SK-N-SH treated with all-trans-retinoic acid at 6 μM for 48 hours (cell line): ENCODE measurements at regions not wholly inside any gene's neighbourhood (a gene's known extent, or its start where the extent isn't known, plus 50 kb on each side); places are given as distances from the start of the nearest gene placed in this dataset.

Experiments
- ATAC-seq: fragments of 200-7000 bp; cut with Tn5 transposase; 3 replicates; pipeline ENCODE4 v1.9.1; 2020; ENCODE audit warnings: mild to moderate bottlenecking, moderate library complexity
- BACH2 ChIP-seq: fragments of 250-450 bp; sonication (Bioruptor Pico); IDR thresholded peaks from 2 replicates; pipeline ENCODE4 v1.9.0; 2021; ENCODE audit warnings: mild to moderate bottlenecking, borderline replicate concordance
- CSDC2 ChIP-seq: fragments of 250-450 bp; sonication (Bioruptor Pico); IDR thresholded peaks from 2 replicates; pipeline ENCODE4 v1.5.0; 2020; ENCODE audit warnings: mild to moderate bottlenecking, moderate library complexity
- CSRNP3 ChIP-seq: fragments of 250-450 bp; sonication (Bioruptor Pico); IDR thresholded peaks from 2 replicates; pipeline ENCODE4 v1.5.1; 2021; ENCODE audit warnings: mild to moderate bottlenecking, moderate library complexity
- ESRRG ChIP-seq: fragments of 250-450 bp; sonication (Bioruptor Pico); IDR thresholded peaks from 2 replicates; pipeline ENCODE4 v1.6.1; 2021; ENCODE audit warnings: mild to moderate bottlenecking
- GLIS3 ChIP-seq: fragments of 250-450 bp; sonication (Bioruptor Pico); IDR thresholded peaks from 2 replicates; pipeline ENCODE4 v1.5.0; 2020; ENCODE audit warnings: mild to moderate bottlenecking, moderate library complexity
- ISL1 ChIP-seq: fragments of 250-450 bp; sonication (Bioruptor Pico); IDR thresholded peaks from 2 replicates; pipeline ENCODE4 v2.1.2; 2022; ENCODE audit warnings: mild to moderate bottlenecking, moderate library complexity
- OSR1 ChIP-seq: fragments of 250-450 bp; sonication (Bioruptor Pico); IDR thresholded peaks from 2 replicates; pipeline ENCODE4 v1.8.0; 2022; ENCODE audit warnings: moderate library complexity, mild to moderate bottlenecking, inconsistent platforms
- PATZ1 ChIP-seq: fragments of 250-450 bp; sonication (Bioruptor Pico); IDR thresholded peaks from 2 replicates; pipeline ENCODE4 v1.8.0; 2020; ENCODE audit warnings: mild to moderate bottlenecking, moderate library complexity, borderline replicate concordance
- PPARA ChIP-seq: fragments of 250-450 bp; sonication (Bioruptor Pico); IDR thresholded peaks from 2 replicates; pipeline ENCODE4 v1.5.0; 2020; ENCODE audit warnings: mild to moderate bottlenecking, borderline replicate concordance
- RARB ChIP-seq: fragments of 250-450 bp; sonication (Bioruptor Pico); IDR thresholded peaks from 2 replicates; pipeline ENCODE4 v1.8.0; 2021; ENCODE audit warnings: mild to moderate bottlenecking, moderate library complexity
- TCF4 ChIP-seq: fragments of 250-450 bp; sonication (Bioruptor Pico); IDR thresholded peaks from 2 replicates; pipeline ENCODE4 v1.8.0; 2021; ENCODE audit warnings: mild to moderate bottlenecking, moderate library complexity, borderline replicate concordance
- TOX ChIP-seq: fragments of 250-450 bp; sonication (Bioruptor Pico); IDR thresholded peaks from 2 replicates; pipeline ENCODE4 v1.8.0; 2021; ENCODE audit warnings: mild to moderate bottlenecking, moderate library complexity, borderline replicate concordance
- ZC3H10 ChIP-seq: fragments of 250-450 bp; sonication (Bioruptor Pico); IDR thresholded peaks from 2 replicates; pipeline ENCODE4 v1.5.1; 2021; ENCODE audit warnings: mild to moderate bottlenecking, moderate library complexity
- ZFP3 ChIP-seq: fragments of 250-450 bp; sonication (Bioruptor Pico); IDR thresholded peaks from 2 replicates; pipeline ENCODE4 v1.5.0; 2020; ENCODE audit warnings: mild to moderate bottlenecking, moderate library complexity
- ZFP30 ChIP-seq: fragments of 450-650 bp; formaldehyde crosslinking; IDR thresholded peaks from 2 replicates; pipeline ENCODE4 v1.5.0; 2022; ENCODE audit warnings: mild to moderate bottlenecking, moderate library complexity
- ZNF565 ChIP-seq: fragments of 450-650 bp; formaldehyde crosslinking; conservative IDR thresholded peaks from 2 replicates; pipeline ENCODE4 v1.5.0; 2020; ENCODE audit warnings: low read depth, mild to moderate bottlenecking, moderate library complexity
- ZNF70 ChIP-seq: fragments of 450-650 bp; formaldehyde crosslinking; IDR thresholded peaks from 2 replicates; pipeline ENCODE4 v1.5.0; 2020; ENCODE audit warnings: mild to moderate bottlenecking, moderate library complexity
- TF ChIP-seq, protein P1 (sequence below): fragments of 250-450 bp; sonication (Bioruptor Pico); IDR thresholded peaks from 2 replicates; pipeline ENCODE4 v1.8.0; 2021; ENCODE audit warnings: low read depth, mild to moderate bottlenecking, moderate library complexity, borderline replicate concordance

- no peak for TF ChIP-seq RARB (CRISPR knock-in tag)
- no peak for TF ChIP-seq PATZ1
- TF ChIP-seq BACH2: no peak
- no peak for ATAC-seq
Observed at GRCh38 chr14:71780075-71780474, 152.2 kb upstream of the RGS6 start.

GRCh38 chr14:71780822-71781221, 151.4 kb upstream of the RGS6 start:
- ATAC-seq: no peak
- no peak for TF ChIP-seq BACH2
- TF ChIP-seq PATZ1: no peak
- no peak for TF ChIP-seq CSDC2

GRCh38 chr14:71783088-71783487, 149.1 kb upstream of the RGS6 start:
- no peak for ATAC-seq
- TF ChIP-seq RARB (CRISPR knock-in tag) (no peak), TOX (CRISPR knock-in tag) (no peak)

DNA sequence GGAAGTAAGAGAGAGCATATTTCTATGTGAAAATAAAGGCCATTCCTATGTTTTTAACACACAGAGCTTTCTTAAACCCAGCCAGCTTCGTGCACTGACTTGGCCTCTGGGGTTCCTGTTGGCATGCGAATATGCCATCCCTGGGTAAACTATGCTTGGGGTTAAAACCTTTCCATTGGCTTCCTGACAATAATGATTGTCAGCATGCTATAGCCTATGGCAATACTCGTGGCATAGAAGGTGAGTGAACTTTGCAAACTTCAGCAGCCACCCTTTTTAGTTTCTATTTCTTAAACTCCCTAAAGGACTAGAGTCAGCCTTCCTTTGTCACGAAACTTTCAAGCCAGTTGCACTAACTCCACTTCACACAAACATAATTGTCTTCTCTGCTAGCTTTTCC, 148.4 kb upstream of the RGS6 start:
- TF ChIP-seq ESRRG (CRISPR knock-in tag): no peak
- TF ChIP-seq ISL1 (CRISPR knock-in tag): no peak
- TF ChIP-seq ZFP30 (CRISPR knock-in tag): no peak
- no peak for TF ChIP-seq PATZ1
- no peak for TF ChIP-seq CSDC2
- TF ChIP-seq RARB (CRISPR knock-in tag): no peak
- no peak for TF ChIP-seq TOX (CRISPR knock-in tag)
- no peak for TF ChIP-seq ZFP3 (CRISPR knock-in tag)
- TF ChIP-seq TCF4 (CRISPR knock-in tag): no peak
- no peak for TF ChIP-seq CSRNP3 (CRISPR knock-in tag)
- no peak for ATAC-seq

GRCh38 chr14:71789005-71789404, 143.2 kb upstream of the RGS6 start:
- no peak for ATAC-seq
- TF ChIP-seq CSRNP3 (CRISPR knock-in tag) (no peak), CSDC2 (no peak), ZFP30 (CRISPR knock-in tag) (no peak), ZC3H10 (CRISPR knock-in tag) (no peak), ISL1 (CRISPR knock-in tag) (no peak)
- TF ChIP-seq, all 23 proteins: peak for 0

- ATAC-seq: no peak
- TF ChIP-seq GLIS3 (CRISPR knock-in tag) (no peak), ZFP3 (CRISPR knock-in tag) (no peak), CSDC2 (no peak), TOX (CRISPR knock-in tag) (no peak), ISL1 (CRISPR knock-in tag) (no peak), OSR1 (CRISPR knock-in tag) (no peak), PPARA (CRISPR knock-in tag) (no peak), ZNF565 (CRISPR knock-in tag) (no peak), PATZ1 (no peak), ZC3H10 (CRISPR knock-in tag) (no peak), TCF4 (CRISPR knock-in tag) (no peak), ZFP30 (CRISPR knock-in tag) (no peak), ZNF70 (CRISPR knock-in tag) (no peak), CSRNP3 (CRISPR knock-in tag) (no peak)
- TF ChIP-seq, protein P1, sequence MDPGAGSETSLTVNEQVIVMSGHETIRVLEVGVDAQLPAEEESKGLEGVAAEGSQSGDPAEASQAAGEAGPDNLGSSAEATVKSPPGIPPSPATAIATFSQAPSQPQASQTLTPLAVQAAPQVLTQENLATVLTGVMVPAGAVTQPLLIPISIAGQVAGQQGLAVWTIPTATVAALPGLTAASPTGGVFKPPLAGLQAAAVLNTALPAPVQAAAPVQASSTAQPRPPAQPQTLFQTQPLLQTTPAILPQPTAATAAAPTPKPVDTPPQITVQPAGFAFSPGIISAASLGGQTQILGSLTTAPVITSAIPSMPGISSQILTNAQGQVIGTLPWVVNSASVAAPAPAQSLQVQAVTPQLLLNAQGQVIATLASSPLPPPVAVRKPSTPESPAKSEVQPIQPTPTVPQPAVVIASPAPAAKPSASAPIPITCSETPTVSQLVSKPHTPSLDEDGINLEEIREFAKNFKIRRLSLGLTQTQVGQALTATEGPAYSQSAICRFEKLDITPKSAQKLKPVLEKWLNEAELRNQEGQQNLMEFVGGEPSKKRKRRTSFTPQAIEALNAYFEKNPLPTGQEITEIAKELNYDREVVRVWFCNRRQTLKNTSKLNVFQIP (CRISPR knock-in tag): no peak
Observed at GRCh38 chr14:71799841-71800240, 132.4 kb upstream of the RGS6 start.
